AG04450 (cell line): ENCODE measurements at regions not wholly inside any gene's neighbourhood (a gene's known extent, or its start where the extent isn't known, plus 50 kb on each side); places are given as distances from the start of the nearest gene placed in this dataset.

ENCODE experiments used
- CTCF ChIA-PET: fragments of 300-600, 350-600 bp; formaldehyde crosslinking; extraction: SDS; loops from one replicate; lab custom pipeline; 2022; ENCODE audit warnings: antibody characterized with exemption, inconsistent platforms; lab: Charles Lee
- POLR2A ChIA-PET: fragments of 350-600 bp; formaldehyde crosslinking; extraction: SDS; loops from one replicate; lab custom pipeline; 2021; ENCODE audit warnings: antibody characterized with exemption, inconsistent platforms; lab: Yijun Ruan, JAX
- DNase-seq: peaks from one replicate; pipeline ENCODE4 v3.0.0-alpha.2; 2011; ENCODE audit warnings: low read depth, low spot score
- H3K27ac ChIP-seq: one replicate; pipeline ENCODE4 v1.5.1; 2012; ENCODE audit warnings: low read depth, low read length, control low read depth
- H3K27me3 ChIP-seq: one replicate; pipeline ENCODE4 v1.6.0; 2012; ENCODE audit warnings: low read length; ENCODE audit not compliant: control insufficient read depth, insufficient read depth
- H3K4me3 ChIP-seq: 2 replicates; pipeline ENCODE4 v1.5.1; 2011; ENCODE audit warnings: mild to moderate bottlenecking, low read depth, low read length, control low read depth
- H3K9me3 ChIP-seq: 2 replicates; pipeline ENCODE4 v1.5.1; 2012; ENCODE audit warnings: low read length; ENCODE audit not compliant: control insufficient read depth, insufficient read depth
- CTCF ChIP-seq: IDR thresholded peaks from 2 replicates; pipeline ENCODE4 v1.5.1; 2011; ENCODE audit warnings: low read depth, low read length, control low read depth, inconsistent platforms

GRCh38 chr6:124882579-124883393, 79.5 kb upstream of the RNF217 start:
- H3K4me3 ChIP-seq, result no peak overlapping the region
- POLR2A ChIA-PET, result no interaction called here
- DNase-seq, result no peak
- TF ChIP-seq CTCF, result no peak
- H3K27me3 ChIP-seq, result no peaks in the 10 kb centered on the region
- H3K9me3 ChIP-seq, result no peaks in the 10 kb centered on the region
- H3K27ac ChIP-seq, result no peak overlapping the region
- CTCF ChIA-PET, result no interaction called here

GRCh38 chr6:124885171-124885570, 77.1 kb upstream of the RNF217 start:
- Histone ChIP-seq H3K27me3 (no peaks in the 10 kb centered on the region), H3K4me3 (no peak overlapping the region), H3K27ac (no peak overlapping the region), H3K9me3 (no peaks in the 10 kb centered on the region)
- TF ChIP-seq CTCF, result no peak
- ChIA-PET POLR2A (no interaction called here), CTCF (interaction anchor here (1.0 to 1.2 kb wide), 2 partner anchors 14 to 76 kb away, joined by 3 to 6 read pairs; no protein-coding TSS in a partner anchor)
- DNase-seq, result no peak

GRCh38 chr6:124887872-124888580, 74.2 kb upstream of the RNF217 start:
- H3K27me3 ChIP-seq, result no peaks in the 10 kb centered on the region
- no peak overlapping the region for H3K27ac ChIP-seq
- no peaks in the 10 kb centered on the region; the same call in 1 of the 2 replicates for H3K9me3 ChIP-seq
- DNase-seq, result no peak
- POLR2A ChIA-PET, result no interaction called here
- TF ChIP-seq CTCF, result no peak
- CTCF ChIA-PET, result interaction anchor here (0.7 kb wide), 1 partner anchor 18 kb away, joined by 4 read pairs; no protein-coding TSS in a partner anchor
- H3K4me3 ChIP-seq, result no peak overlapping the region

GRCh38 chr6:124888581-124889371, 73.5 kb upstream of the RNF217 start:
- POLR2A ChIA-PET, result no interaction called here
- no peaks in the 10 kb centered on the region for H3K27me3 ChIP-seq
- no peak for DNase-seq
- TF ChIP-seq CTCF, result no peak
- peak overlapping the region; percentile 31 for H3K4me3 ChIP-seq
- CTCF ChIA-PET, result no interaction called here
- H3K9me3 ChIP-seq, result no peaks in the 10 kb centered on the region; the same call in 1 of the 2 replicates
- H3K27ac ChIP-seq, result peak overlapping the region; percentile 11
